ENCODE measurements at regions not wholly inside any gene's neighbourhood (a gene's known extent, or its start where the extent isn't known, plus 50 kb on each side); places are given as distances from the start of the nearest gene placed in this dataset.

DNA sequence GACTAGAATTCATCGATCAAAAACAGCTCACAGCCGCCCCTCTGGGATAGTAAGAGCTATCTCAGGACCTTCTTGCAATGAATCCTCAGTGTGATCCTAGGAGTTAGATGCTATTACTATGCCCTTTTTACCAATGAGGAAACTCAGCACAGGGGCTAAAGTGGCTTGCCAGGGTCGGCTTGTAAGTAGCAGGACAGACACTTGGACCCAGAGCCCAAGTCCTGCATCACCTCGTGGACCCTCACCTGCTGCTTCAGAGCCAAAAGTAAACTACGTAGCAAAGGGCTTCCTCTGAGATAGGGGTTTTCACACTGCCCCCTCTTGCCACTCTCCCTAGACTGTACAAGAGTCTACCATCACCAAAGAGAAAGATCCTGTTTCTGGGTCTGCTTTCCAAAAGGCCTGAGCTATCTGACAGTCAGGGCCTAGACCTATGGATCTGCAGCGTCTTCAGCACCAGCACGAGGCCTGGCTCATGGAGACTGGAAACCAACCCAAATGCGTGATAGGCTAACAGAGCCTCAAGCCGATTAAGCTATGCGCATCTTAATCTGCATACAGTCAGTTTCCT is 172.3 kb downstream of the ANKRD60 start:
- H3K4me3 ChIP-seq: no peak overlapping the region
- no peak for TF ChIP-seq EHMT2 (IDR thresholded peaks at IDR 0.05; ENCODE audit: low read depth)
- TF ChIP-seq, protein P1, sequence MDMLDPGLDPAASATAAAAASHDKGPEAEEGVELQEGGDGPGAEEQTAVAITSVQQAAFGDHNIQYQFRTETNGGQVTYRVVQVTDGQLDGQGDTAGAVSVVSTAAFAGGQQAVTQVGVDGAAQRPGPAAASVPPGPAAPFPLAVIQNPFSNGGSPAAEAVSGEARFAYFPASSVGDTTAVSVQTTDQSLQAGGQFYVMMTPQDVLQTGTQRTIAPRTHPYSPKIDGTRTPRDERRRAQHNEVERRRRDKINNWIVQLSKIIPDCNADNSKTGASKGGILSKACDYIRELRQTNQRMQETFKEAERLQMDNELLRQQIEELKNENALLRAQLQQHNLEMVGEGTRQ (IDR thresholded peaks at IDR 0.05): no peak
- TF ChIP-seq NFE2L2 (conservative IDR thresholded peaks at IDR 0.05; ENCODE audit: low read length): no peak
- TF ChIP-seq MYC (IDR thresholded peaks at IDR 0.05; ENCODE audit: borderline replicate concordance, low read length): no peak
- no peak for TF ChIP-seq ZFP36 (IDR thresholded peaks at IDR 0.05; ENCODE audit: borderline replicate concordance, partially characterized antibody)
- TF ChIP-seq GATA3 (IDR thresholded peaks at IDR 0.05; ENCODE audit: borderline replicate concordance): no peak
- DNase-seq (ENCODE audit: low read depth in 1 of 2, low spot score in 1 of 2) (no peak), ATAC-seq (no peak), FAIRE-seq (no peak)
- H3K4me2 ChIP-seq: no peak overlapping the region
- no peaks in the 10 kb centered on the region for H3K4me1 ChIP-seq
- WGBS (ENCODE audit: missing lambda C conversion rate): 72% methylated on average over 10 of the region's 10 CpGs
- POLR2A ChIA-PET: no interaction called here
- no peak overlapping the region for H3K27ac ChIP-seq
- CTCF ChIA-PET: interaction anchor here (0.7 to 1.8 kb wide), 4 partner anchors 10 to 314 kb away, joined by 3 to 7 read pairs (median 4); no protein-coding TSS in a partner anchor
- peaks cover 10% of the 10 kb centered on the region; the same call in 2 of the 3 replicates for H3K9me3 ChIP-seq

DNA sequence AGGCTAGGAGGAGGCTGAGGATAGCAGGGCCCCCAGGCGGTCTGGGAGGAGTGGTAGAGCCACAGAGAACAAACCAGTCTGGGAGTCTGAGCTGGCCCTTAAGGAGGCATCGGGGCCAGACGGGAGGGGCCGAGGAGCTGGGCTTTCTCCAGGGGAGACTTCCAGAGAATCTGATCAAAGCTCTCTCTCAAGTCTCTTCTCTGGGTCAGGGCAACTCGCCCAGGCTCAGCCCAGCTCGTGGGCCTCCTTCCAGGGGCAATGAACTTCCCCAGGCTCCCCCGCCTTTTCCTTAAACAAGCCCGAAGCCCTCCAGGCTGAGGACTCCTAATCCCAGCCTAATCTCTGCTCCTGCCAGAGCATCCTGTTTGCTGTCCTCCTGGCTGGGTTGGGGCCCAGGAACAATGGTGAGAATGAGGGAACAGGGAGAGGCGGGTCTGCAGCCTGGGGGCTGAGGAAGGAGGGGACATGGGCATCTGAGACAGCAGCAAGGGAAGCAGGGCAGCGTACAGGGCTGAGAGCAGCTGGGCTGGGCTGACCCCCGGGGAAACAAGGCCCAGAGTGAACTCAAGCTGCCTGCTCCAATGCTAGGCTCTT is 173.6 kb downstream of the ANKRD60 start:
- H3K9me3 ChIP-seq: peaks cover 13% of the 10 kb centered on the region; the same call in 2 of the 3 replicates
- CTCF ChIA-PET: interaction anchor here (0.7 to 2.0 kb wide), 3 partner anchors 10 to 33 kb away, joined by 3 to 10 read pairs (median 5); no protein-coding TSS in a partner anchor
- DNase-seq (ENCODE audit: low read depth in 1 of 2, low spot score in 1 of 2) (no peak), FAIRE-seq (no peak), ATAC-seq (no peak)
- no peak overlapping the region for H3K4me2 ChIP-seq
- TF ChIP-seq GATA3 (IDR thresholded peaks at IDR 0.05; ENCODE audit: borderline replicate concordance) (no peak), HDAC2 (IDR thresholded peaks at IDR 0.05) (no peak), CHD4 (IDR thresholded peaks at IDR 0.05; ENCODE audit: borderline replicate concordance) (no peak), EHF (CRISPR knock-in tag; IDR thresholded peaks at IDR 0.05) (no peak), BHLHE40 (IDR thresholded peaks at IDR 0.05; ENCODE audit: low read depth, low read length) (no peak), NPAS2 (CRISPR knock-in tag; IDR thresholded peaks at IDR 0.05; ENCODE audit: borderline replicate concordance) (no peak), TFCP2L1 (CRISPR knock-in tag; IDR thresholded peaks at IDR 0.05) (no peak), POLR2AphosphoS2 (conservative IDR thresholded peaks at IDR 0.05; ENCODE audit: low read length) (no peak), KDM1A (IDR thresholded peaks at IDR 0.05; ENCODE audit: low read depth) (no peak), JUNB (IDR thresholded peaks at IDR 0.05) (no peak), RNF2 (IDR thresholded peaks at IDR 0.05; ENCODE audit: borderline replicate concordance, low read depth) (no peak), FOSL2 (IDR thresholded peaks at IDR 0.05) (no peak), FOSL2 (CRISPR knock-in tag; IDR thresholded peaks at IDR 0.05) (no peak), SREBF2 (IDR thresholded peaks at IDR 0.05) (no peak), MYC (IDR thresholded peaks at IDR 0.05; ENCODE audit: borderline replicate concordance, low read length) (no peak), RARB (CRISPR knock-in tag; IDR thresholded peaks at IDR 0.05) (no peak), HOXB13 (CRISPR knock-in tag; IDR thresholded peaks at IDR 0.05; ENCODE audit: low read depth) (no peak), CBX2 (IDR thresholded peaks at IDR 0.05; ENCODE audit: borderline replicate concordance, low read depth) (no peak)
- TF ChIP-seq, protein P2, sequence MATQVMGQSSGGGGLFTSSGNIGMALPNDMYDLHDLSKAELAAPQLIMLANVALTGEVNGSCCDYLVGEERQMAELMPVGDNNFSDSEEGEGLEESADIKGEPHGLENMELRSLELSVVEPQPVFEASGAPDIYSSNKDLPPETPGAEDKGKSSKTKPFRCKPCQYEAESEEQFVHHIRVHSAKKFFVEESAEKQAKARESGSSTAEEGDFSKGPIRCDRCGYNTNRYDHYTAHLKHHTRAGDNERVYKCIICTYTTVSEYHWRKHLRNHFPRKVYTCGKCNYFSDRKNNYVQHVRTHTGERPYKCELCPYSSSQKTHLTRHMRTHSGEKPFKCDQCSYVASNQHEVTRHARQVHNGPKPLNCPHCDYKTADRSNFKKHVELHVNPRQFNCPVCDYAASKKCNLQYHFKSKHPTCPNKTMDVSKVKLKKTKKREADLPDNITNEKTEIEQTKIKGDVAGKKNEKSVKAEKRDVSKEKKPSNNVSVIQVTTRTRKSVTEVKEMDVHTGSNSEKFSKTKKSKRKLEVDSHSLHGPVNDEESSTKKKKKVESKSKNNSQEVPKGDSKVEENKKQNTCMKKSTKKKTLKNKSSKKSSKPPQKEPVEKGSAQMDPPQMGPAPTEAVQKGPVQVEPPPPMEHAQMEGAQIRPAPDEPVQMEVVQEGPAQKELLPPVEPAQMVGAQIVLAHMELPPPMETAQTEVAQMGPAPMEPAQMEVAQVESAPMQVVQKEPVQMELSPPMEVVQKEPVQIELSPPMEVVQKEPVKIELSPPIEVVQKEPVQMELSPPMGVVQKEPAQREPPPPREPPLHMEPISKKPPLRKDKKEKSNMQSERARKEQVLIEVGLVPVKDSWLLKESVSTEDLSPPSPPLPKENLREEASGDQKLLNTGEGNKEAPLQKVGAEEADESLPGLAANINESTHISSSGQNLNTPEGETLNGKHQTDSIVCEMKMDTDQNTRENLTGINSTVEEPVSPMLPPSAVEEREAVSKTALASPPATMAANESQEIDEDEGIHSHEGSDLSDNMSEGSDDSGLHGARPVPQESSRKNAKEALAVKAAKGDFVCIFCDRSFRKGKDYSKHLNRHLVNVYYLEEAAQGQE (IDR thresholded peaks at IDR 0.05): no peak
- no peak overlapping the region for H3K4me3 ChIP-seq
- 50% methylated on average over 11 of the region's 11 CpGs for WGBS (ENCODE audit: missing lambda C conversion rate)
- POLR2A ChIA-PET: interaction anchor here (0.8 kb wide), 1 partner anchor 37 kb away, joined by 3 read pairs; no protein-coding TSS in a partner anchor
- H3K4me1 ChIP-seq: no peaks in the 10 kb centered on the region
- peak overlapping the region in 1 of 2 experiments; percentile 17; a peak in 1 of 6 replicates for H3K27ac ChIP-seq

Measured in A549 (cell line).